ENCODE measurements at regions not wholly inside any gene's neighbourhood (a gene's known extent, or its start where the extent isn't known, plus 50 kb on each side); places are given as distances from the start of the nearest gene placed in this dataset.

DNA sequence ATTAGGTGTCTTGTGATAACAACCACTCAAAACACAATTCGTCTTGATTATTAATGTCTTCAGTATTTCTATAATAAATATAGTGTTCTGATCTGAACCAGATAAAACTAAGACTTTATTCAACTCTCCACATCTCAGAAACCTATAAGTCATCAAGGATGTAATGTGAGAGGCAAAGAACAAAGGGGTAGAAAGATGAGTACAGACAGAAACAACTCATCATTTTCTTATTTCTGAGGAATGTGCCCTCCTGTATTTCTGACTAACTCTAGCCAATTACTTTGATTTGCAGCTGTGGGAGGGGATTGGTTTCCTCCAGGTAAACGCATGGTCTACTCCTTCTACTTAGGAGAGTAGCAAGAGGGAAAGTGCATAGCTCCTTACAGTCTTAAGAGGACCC is 73.7 kb upstream of the ST6GALNAC5 start:
- Histone ChIP-seq H3K27ac (no peak overlapping the region), H3K4me3 (no peak overlapping the region)
- no peak for DNase-seq (ENCODE audit: low spot score)
- TF ChIP-seq, protein P1, sequence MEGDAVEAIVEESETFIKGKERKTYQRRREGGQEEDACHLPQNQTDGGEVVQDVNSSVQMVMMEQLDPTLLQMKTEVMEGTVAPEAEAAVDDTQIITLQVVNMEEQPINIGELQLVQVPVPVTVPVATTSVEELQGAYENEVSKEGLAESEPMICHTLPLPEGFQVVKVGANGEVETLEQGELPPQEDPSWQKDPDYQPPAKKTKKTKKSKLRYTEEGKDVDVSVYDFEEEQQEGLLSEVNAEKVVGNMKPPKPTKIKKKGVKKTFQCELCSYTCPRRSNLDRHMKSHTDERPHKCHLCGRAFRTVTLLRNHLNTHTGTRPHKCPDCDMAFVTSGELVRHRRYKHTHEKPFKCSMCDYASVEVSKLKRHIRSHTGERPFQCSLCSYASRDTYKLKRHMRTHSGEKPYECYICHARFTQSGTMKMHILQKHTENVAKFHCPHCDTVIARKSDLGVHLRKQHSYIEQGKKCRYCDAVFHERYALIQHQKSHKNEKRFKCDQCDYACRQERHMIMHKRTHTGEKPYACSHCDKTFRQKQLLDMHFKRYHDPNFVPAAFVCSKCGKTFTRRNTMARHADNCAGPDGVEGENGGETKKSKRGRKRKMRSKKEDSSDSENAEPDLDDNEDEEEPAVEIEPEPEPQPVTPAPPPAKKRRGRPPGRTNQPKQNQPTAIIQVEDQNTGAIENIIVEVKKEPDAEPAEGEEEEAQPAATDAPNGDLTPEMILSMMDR (IDR thresholded peaks at IDR 0.05): no peak

GRCh38 chr1:76799700-76800099 is 67.6 kb upstream of the ST6GALNAC5 start:
- Histone ChIP-seq H3K4me3 (no peak overlapping the region), H3K27ac (no peak overlapping the region)
- no peak for DNase-seq (ENCODE audit: low spot score)
- TF ChIP-seq, protein P1 (IDR thresholded peaks at IDR 0.05): no peak

DNA sequence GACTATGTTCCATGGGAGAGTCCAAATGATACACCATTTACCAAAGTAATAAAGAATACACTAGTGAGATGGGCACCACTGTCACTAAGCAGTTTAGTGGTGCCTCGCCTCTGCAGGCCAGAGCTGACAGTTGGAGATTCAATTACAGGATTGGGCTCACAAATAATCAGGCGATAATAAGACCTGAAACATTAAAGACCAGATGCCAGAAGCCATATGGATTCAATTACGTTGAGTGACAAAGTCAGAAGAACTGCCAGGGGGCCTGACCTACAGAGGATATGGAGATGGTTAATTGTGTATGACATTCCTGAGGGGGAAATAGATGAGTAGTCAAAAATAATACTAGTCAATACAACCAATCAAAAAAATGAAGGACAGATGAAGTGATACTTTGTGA is 65.2 kb upstream of the ST6GALNAC5 start:
- no peak overlapping the region for H3K4me3 ChIP-seq
- TF ChIP-seq, protein P1 (IDR thresholded peaks at IDR 0.05): no peak
- no peak overlapping the region for H3K27ac ChIP-seq
- no peak for DNase-seq (ENCODE audit: low spot score)

DNA sequence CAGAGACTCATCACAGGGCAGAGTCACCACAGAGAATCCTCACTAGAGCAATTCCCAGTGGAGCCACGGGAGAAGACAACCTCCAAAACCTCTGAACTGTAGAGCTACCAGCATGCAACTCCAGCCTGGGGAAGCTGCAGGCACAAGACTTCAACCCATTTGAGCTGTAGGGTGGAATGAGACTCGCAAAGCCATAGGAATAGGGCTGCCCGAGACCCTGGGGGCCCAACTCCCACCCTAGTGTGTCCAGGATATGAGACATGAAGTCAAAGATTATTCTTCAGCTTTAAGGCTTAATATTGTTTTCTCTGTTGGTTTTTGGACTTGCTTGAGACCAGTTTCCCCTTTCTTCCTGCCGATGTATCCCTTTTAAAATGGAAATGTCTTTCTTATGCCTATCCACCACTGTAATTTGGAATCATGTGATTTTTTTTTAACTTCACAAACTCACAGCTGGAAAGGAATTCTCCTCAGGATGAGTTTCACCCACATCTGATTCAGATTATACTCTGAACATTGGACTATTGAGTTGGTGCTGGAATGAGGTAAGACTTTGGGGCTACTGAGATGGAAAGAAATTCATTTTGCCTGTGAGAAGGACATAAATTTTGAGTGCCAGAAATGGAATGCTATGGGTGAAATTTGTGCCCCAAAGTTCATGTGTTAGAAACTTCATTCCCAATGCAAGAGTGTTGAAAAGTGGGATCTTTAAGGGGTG is 59.6 kb upstream of the ST6GALNAC5 start:
- DNase-seq (ENCODE audit: low spot score): no peak
- TF ChIP-seq, protein P1 (IDR thresholded peaks at IDR 0.05): no peak
- no peak overlapping the region for H3K27ac ChIP-seq
- no peak overlapping the region for H3K4me3 ChIP-seq

Measured in coronary artery (tissue), 2 donors.